DMS153 (cell line): ENCODE measurements at regions not wholly inside any gene's neighbourhood (a gene's known extent, or its start where the extent isn't known, plus 50 kb on each side); places are given as distances from the start of the nearest gene placed in this dataset.
A peak's percentile ranks its signal among the peaks of the same experiment; 100 is the strongest.
"Not testable (repeated sequence)": the region's sequence is repeated elsewhere in the genome, so short reads cannot be mapped to it uniquely, and the experiment has no call there.

Experiments used
- DNase-seq: peaks from one replicate; lab custom pipeline; 2025; lab: John Stamatoyannopoulos, UW

DNA sequence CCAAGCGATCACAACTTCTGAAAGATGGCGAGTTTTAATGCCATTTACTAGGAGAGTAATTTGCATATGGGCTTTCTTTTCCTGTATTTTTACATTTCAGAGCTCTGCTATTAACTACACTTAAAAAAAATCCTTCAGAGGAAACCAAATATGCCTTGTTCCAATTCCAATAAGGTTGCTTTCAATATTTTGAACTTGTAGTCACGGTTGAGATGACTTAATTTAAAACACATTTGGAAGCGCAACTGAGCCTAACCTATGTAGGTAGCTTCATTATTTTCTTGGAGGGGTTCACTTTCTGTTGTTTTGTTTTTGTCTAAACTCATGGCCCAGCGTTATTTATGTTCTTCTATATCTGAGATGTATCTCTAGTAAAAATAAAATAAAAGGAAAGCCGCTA lies 93.4 kb downstream of the BLID start:
- no peak for DNase-seq

DNA sequence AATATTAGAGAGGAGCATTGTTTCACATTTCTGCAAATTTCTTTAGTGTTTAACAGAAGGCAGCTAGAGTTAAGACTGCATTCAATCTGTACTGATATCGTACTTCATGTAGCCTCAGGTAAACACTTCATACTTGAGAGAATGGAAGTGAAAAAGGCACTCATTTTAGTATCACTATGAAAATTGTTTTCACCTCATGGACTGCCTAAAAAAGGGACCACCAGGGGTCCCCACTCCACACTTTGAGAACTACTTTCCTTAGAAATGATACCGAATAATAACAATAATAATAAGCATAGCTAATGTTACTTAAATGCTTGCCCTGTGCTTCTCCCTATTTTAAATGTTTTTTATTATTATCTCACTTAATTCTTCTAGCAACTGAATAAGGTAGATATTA lies 95.1 kb downstream of the BLID start:
- DNase-seq = no peak

DNA sequence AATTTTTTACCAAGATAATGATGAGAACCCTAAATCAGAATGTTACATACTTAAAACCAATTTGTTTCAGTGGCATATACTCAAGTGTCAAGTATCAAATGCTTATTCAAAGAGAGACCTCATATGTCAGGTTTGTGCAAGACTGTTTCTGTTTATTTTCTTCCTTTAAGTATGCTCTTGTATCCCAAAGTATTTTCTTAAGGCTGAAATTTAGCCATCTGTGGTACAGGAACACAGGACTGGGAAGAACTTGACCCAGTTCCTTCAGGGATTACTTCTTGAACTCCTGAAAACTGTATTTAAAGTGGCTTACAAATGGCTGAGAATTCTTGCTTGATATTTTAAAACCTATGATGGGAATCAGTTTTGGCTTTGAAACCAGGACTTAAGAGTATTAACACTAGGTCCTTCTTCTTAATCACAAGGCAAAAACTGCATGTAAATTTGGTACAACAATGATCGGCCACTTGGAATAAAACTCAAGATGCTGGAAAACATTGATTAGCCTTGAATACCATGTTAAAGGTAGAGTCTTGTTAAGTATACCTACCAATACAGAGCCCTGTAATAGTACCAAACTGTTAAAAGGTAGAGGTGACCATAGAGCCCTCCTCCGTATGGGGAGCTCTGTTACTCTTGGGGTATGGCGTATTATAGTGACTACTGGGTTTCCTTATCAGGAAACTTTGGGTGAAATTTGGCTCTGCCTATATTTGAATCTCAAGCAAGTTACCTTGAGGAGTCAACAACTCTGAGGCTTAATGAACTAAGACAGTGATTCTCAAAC lies 95.9 kb downstream of the BLID start:
- no peak for DNase-seq

DNA sequence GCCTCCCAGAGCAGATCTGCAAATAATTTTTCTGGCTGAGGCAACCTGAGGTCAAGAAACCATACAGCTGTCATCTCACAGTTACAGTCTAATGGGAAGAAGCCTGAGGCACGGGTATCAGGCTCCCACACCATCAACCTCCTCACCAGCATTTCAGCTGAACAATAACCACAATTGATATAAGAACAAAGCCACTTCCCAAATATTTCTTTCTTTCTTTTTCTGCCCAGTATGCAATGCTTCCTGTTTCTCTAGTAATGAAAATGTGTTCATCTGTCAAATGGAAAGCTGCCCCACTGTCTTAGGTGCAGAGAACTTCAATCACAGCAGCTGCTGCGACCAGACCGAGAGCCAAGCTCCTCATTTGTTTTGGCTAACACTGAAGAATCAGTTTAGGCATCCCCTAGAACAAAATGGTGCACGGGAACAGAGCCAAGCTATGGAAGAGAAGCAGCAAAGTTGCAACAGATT lies 108.4 kb downstream of the BLID start:
- no peak for DNase-seq

DNA sequence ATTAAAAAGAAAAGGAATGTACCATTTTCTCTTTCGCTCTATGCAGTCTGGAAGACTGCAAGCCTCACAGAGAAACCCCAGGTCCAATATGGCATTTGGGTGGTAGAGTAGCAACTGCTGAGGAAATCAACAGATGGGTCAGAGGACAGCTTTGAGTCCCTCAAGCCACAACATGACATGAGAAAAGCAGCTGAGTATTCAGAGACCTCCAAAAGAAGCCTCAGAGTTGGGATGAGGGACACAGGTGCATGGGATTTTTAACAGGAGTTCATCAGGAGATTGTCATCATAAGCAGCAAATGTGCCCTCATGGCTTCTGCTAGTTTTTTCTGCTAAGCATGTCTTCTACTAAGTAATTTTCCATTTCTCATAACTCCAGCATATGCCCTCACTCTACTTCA lies 111.6 kb downstream of the BLID start:
- DNase-seq = no peak

DNA sequence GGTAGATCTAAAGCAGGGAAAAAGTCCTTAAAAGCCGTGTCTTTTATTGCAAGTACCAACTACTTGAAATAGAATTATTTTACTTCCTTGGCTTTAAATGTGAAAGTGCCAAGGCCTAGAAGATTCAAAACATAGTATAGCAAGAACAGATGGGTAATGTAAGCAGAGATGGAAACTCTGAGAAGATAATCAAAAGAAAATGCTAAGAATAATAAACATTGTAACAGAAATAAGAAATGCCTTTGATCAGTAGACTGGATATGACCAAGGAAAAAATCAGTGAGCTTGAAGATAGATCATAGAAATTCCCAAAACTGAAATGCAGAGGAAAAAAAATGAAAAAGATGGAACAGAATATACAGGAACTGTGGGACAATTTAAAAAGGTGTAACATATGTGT lies 113.1 kb downstream of the BLID start:
- no peak for DNase-seq

DNA sequence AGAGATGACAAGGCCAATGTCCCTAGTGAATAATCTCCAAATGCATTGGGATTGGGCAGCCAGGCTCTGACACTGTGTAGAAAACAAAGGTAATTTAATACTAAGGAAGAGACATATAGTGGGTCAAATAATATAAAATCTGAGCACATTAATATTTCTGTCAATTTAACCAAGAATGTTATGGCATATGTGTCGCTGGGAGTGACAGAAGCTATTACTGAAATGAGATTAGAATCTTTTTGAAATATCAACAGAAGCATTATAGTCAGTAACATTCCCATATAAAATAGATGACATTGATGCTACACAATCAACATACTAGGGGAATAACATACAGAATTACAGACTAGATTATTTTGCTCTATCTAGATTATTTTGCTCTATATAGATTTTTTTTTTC lies 114.0 kb downstream of the BLID start:
- no peak for DNase-seq

DNA sequence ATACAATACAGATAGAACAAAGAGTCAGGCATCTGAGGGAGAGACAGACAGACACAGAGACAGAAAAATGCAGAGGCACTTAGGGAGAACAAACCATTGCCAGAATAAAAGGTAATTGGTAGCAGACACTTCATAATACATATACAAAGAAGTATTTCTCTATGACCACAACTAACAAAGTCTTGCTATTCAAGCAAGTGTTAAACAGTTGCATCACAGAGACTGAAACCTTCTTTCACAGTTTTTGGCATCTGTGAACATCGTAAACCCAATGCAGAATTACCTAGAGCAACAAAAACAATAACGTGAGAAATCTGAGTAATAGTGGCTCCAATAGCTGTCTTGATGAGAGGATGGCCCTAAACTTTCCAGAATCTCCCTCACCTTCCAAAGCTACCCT lies 116.4 kb downstream of the BLID start:
- no peak for DNase-seq

DNA sequence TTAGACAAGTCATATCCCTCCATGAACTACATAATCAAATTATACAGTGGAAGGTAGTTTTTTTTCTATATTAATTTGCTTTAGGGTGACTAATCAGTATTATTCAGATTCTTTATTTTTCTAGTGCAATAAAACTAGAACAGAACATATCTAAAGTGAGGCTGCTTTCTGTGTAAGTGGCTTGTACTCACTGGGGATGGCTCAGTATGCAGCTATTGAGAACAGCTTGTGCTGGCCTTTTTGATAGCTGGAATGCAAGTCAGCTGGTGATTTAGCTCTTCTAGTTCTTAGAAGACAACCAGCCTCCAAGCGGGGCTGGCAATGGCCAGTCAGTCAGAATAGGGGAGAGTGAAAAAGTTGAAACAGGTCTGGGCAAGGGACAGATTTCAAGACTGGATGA lies 119.4 kb downstream of the BLID start:
- DNase-seq = no peak

DNA sequence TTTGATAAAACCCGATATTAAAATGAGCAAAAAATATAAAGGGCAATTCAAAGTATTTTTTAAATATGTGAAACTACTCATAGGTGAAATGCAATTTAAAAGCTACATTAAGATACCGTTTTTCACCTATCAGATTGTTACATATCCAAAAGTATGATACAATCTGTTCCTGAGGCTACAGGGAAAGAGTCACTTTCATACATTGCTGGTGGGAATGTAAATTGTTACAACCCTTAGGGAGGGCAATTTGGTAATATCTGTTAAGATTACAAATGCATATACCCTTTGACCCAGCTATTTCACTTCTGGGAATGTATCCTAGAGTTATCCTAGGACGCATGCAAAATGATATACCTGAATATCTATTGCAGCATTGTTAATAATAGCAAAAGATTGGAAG lies 132.1 kb downstream of the BLID start:
- no peak for DNase-seq

DNA sequence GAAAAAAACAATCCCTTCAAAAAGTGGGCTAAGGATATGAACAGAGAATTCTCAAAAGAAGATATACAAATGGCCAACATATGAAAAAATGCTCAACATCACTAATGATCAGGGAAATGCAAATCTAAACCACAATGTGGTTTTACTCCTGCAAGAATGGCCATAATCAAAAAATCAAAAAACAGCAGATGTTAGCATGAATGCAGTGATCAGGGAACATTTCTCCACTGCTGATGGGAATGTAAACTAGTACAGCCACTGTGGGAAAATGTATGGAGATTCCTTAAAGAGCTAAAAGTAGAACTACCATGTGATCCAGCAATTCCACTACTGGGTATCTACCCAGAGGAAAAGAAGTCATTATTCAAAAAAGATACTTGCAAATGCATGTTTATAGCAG lies 138.1 kb downstream of the BLID start:
- not testable (repeated sequence) for DNase-seq

DNA sequence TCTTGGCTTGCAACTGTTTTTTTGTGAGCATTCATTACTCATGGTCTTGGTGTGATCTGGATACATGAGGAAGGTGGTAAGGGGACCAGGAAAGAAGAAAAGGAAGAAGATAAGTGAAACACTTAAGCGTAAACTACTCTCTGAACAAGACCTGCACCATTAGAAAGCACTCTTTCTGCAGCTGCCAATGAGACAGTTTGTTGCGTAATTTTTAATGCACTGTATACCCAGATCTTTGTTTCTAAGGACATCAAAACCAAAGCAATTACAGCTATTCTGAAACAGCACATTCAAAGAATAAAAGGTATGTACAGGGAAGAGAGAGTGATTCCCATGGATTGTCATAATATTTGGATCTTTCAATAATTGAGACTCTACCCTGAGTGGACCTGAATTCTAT lies 147.4 kb downstream of the BLID start:
- DNase-seq = no peak

DNA sequence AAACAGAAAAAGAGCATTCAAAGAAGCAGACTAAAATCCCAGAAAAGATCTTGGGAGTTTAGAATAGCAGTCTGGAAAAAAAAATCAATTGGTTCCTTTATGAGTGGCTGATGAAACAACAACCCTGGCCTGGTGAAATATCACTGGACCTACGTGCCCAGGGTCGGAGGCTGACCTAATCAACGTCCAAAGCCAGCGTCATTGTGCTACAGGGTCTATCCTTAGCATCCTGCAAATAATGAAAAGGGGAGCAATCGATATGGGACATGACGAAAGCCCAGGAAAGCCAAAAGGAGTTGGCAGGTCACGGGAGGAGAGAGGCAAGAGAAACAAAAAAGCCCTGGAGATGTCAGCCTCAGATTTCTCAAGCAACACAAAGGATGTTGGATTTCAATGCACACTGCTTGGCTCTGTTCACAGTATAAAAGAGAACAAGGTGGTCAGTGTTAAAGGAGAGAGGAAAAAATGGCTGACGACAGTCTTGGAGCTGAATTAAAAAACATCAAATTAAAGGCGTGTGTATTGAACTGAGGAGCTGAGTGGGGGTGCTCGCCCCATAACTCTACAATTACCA lies 148.8 kb downstream of the BLID start:
- DNase-seq = no peak

DNA sequence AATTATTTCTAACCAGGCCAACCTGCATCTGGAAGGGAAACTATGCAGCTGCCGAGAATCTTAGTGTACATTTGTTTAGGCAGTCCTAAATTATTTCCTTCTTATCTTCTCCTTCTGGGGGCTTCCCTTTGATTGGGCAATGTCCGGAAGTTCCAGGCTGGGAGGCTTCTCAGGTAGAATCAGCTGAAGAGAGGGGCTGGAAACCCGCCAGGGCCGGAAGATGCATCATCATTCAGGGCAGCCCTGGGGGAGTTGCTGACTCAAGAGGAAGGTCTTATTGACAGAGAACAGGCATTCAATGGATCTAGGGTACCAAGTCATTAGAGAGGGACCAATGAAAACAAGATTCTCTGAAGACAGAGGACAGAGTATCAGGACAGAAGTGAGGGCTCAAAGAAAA lies 150.7 kb downstream of the BLID start:
- no peak for DNase-seq

DNA sequence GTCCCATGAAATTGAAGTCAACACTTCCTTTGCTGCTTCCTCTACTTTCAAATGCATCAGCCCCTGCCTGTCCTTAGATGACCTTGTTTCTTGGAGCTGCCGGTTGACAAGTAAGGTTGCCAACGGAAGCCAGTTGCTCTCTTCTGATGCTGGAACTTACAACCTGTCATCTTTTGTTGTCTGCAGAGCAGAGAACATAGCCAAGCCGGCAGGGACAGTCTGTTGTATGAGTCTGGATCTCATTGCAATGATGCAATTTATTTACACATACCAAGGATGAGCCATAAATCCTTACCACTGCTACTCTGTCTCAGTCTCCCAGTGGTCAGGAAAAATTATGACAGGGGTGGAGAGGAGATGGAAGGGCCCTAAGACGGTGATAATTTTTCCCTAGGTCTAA lies 151.4 kb downstream of the BLID start:
- DNase-seq = peak; percentile 56

DNA sequence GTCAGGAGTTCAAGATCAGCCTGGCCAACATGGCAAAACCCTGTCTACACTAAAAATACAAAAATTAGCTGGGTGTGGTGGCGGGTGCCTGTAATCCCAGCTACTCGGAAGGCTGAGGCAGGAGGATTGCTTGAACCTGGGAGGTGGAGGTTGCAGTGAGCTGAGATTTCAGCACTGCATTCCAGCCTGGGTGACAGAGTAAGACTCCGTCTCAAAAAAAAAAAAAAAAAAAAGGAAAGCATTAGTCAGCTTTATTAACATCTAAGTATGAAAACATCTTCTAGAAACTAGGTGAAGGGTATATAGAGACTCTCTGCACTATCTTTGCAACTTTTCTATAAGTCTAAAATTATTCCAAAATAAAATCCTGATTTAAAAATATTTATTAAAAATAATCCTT lies 152.2 kb downstream of the BLID start:
- not testable (repeated sequence) for DNase-seq

DNA sequence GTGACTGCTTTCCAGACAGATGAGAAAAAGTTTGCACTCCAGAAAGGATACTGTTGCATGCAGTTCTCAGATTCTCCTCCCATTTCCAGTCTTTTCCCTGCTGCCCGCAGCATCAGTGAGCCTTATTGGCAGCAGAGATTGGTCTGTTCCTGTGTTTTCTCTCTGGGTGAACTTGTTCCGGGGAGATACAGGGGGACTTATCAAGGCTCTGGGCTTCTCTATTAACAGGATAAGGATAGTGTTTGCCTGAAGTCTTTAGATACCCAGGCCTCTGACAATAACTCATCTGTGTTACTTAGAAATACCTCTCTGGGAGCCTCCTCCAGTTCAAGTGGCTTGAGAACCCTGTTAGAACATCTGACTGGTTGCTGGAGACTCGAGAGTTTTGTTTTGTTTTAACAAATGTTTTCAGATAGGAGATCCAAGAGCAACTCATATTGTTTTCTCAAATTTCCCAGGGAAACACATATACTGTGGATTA lies 154.7 kb downstream of the BLID start:
- DNase-seq = no peak

DNA sequence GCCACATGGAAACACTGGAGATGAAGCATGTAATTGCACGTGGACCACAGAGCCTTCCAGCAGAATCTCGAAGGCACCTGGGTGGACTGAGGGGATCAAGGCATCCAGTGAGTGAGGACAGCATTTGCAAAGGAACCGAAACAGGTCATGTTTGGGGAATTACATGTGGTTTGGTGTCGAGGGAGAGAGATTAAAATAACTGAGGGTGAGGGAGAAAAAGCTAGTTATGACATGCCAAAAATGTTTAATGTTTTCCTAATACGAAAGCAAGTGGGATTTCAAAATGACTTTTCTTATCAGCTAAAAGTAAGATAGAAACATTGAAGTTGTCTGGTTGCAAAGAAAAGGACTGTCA lies 157.1 kb downstream of the BLID start:
- DNase-seq = no peak

DNA sequence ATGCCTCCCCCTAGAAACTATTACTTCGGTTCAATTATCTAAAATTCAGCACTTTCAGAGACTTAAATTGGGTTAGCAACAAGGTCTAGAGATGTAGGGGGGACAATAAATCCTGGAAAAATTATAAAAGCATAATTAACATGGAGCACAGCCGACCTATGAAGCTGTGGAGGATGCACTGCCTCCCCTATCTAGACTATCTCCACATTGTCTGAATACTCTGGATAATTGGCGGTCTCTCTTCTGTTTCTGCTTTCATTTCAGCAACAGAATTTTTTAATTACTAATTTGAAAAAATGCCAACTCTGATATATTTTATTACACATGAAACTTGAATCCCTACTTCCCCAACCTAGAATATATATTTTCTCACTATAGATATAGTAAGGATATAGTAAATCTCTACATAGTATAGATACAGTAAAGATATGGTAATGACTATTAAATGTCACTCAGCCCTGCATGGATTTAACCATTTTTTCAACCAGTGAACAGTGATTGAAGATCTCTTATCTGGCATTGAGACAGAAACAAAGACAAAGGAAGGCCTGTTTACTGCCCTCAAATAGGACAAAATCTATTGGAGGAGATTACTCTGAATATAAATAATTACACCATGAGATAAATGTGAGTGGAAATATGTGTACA lies 157.6 kb downstream of the BLID start:
- no peak for DNase-seq

DNA sequence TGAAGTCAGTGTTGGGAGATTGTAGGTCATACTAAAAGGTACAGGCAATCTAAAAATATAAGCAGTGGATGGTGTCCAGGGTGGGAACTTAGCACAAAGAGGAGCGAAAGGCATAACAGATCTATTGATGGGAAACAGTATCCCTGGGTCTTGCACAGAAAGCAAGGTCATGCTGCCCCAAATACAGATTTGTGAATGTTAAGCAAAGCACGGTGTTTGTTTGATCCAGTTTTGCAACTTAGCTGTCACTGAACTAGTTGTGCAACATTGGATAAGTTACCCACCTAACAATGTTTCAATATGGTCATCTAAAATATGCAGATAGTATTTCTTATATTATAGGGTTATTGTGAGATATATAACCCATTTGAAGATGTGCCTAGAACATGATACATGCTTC lies 162.9 kb downstream of the BLID start:
- no peak for DNase-seq

DNA sequence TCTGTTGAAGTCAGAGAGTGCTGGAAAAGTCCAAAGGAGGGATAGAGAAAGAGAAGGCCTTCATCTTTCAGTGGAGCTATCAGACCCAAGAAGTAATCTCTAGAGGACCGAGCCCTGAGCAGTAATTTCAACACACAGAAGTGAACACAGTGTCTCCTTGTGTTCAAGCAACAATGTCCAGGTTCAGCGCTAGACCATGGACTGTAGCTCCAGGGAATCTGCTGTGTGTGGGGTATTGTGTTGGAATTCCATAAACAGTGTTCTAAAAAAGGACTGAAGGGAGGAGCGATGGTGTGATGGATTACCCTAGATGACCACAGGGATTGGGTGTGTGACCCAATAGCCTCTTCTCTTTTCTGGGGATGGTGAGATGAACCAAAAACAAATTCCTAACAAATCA lies 165.9 kb downstream of the BLID start:
- DNase-seq = no peak

DNA sequence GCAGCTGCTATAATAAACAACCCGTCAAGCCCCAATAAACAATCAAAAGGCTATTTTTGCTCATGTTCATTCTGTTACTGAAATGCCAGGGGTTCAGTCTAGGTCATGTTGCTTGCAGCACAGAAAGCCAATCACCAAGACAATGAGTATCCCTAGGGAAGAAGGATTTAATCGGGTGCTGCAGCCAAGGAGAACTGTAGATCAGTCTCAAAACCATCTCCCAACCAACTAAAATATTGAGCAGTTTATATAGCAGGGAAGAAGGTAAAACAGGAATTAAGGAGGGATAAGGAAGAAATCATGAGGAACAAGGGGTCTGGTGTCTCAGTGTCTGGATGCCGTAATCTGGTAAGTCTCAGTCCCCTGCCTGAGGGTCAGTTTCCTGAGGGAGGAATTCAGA lies 169.5 kb downstream of the BLID start:
- DNase-seq = no peak

DNA sequence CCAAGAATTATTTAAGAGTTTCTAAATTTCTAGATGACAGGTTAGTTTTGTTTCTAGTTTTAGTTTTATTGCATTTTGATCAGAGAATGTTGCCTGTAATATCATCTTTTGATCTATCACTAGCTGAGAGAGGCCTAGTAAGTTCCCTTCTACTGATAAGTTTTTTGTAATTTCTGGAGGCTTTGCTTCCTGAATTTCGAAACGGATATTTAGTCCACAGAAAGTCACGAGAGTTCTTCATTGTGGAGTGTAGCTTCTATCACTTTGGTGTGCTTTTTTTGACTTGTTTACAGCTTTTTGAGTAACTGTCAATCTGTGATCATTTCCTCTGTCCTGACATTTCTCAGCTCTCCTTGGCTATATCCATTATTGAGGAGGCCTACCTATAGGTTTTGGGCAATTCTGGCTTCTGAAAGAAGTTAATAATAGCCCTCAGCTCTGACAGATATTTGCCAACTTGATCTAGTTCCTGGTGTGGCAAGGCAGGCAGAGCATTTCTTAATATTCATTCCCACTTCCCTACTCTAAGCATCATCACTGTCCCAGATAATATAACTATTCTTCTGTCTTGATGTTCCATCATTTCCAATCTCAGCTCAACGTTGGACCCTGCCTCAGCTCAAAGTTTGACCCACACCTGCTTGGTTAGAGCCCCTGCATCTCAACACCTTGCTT lies 171.3 kb downstream of the BLID start:
- DNase-seq = no peak
